GM21576 (cell line): ENCODE measurements at regions not wholly inside any gene's neighbourhood (a gene's known extent, or its start where the extent isn't known, plus 50 kb on each side); places are given as distances from the start of the nearest gene placed in this dataset.
A peak's percentile ranks its signal among the peaks of the same experiment; 100 is the strongest.

ENCODE experiments used
- ATAC-seq: cut with Tn5 transposase; IDR thresholded peaks from one replicate; pipeline ENCODE4 v1.9.1; 2021; ENCODE audit warnings: mild to moderate bottlenecking, moderate library complexity; ENCODE audit not compliant: unreplicated experiment

DNA sequence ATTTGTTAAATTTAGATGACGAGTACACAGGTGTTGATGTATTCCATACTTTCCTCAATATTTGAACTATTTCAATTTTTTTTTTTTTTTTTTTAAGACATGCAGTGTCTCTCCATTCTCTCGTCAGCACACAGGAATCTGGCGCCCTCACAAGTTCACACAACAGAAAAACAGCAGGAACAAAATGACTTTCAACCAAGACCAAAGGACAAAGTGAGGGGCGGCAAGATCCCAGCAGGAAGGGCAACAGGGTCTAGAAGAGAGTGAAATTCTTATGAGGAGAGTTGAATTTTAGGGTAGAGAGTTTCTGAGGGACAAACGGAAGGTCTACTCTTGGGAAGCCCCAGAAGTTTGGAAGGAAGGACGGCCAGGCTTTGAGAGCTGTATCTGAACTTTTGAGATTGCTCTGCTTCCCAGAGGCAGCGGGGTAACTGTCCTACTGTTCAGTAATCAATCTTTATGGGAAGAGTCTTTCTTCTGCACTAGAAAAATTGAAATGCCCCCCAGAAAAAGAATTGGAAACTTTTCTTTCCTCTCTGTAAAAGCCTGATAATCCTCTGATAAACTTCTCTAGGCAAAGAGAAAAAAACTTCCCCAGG is 760.2 kb downstream of the RAB28 start:
- ATAC-seq: no peak

DNA sequence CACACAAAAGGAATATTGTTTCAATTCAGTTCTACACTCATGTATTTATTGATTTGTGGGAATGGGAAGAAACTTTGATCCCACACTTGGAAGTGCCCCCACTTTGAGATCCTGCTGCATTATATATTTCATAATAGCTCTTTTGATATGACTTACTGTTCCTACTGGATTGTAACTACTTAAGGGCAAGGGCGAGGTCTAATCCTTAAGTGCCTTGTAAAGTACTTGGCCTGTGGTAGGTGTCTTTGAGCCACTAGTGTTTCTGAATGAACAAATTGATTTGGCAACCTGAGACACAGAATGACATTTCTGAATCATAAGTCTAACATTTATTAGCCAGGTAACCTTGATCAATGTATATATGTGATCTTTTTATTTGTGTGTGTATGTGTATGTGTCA is 767.2 kb downstream of the RAB28 start:
- no peak for ATAC-seq

DNA sequence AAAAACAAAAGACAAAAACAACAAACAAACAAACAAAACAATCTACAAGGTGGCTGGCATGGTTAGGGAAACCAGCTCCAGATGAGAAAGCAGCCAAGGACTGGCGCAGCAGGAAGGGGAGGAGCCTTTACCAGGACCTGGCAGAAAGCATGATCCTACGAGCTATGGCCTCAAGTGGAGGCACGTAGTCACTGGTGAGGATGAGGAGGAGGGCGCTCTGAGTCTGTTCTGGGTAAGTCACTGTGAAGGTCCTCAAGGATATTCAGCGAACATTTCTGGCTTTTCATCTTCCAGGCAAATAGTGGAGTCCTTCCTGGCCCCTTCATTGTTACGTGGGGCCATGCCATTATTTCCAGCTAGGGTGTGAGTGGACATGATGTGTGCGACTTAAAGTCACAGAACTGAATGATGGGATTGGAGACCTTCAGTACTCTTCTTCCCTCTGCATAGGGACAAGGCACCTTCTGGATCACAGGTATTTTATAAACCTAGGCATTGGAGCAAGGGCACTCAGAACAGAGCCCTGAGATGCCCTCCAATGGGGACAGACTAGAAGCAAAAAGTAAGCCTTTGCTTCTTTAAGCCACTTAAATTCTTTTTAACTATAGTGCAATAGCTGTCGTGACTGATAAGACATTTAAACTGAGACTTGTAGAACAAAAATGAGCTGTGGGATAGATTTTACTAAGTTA is 771.3 kb downstream of the RAB28 start:
- ATAC-seq: no peak

DNA sequence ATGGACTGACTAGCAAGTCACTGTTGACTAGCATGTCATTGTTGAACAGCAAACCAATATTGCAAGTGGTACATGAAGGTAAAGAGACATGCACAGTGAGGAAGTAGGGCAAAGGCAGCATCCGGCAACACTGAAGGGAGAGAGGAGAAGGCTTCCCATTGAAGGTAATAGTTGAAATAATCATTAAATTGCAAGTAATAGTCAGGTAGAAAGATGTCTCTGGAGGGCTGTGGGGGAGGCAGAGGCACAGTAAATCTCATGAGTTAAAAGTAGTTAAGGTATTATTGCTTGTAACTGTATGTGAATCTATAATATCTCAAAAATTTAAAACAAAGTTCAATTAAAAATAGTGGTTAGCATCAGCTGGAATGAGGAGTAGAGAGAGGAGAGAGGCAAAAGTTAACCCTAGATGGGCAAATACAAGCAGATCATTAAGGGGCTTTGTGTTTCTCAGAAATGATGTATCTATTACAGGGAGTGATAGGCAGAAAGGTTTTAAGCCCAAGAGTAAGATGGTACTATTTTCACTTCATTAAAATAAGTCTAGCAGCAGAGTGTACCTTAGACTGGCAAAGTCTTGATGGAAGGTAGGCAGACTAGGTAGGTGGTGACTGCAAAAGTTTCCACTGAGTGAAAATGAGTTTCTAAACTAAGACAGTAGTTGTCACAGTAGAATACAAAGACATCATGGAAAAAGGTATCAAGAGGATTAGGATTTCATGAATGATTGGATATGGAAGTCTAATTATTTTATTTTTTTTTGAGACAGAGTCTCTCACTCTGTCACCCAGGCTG is 776.6 kb downstream of the RAB28 start:
- no peak for ATAC-seq

DNA sequence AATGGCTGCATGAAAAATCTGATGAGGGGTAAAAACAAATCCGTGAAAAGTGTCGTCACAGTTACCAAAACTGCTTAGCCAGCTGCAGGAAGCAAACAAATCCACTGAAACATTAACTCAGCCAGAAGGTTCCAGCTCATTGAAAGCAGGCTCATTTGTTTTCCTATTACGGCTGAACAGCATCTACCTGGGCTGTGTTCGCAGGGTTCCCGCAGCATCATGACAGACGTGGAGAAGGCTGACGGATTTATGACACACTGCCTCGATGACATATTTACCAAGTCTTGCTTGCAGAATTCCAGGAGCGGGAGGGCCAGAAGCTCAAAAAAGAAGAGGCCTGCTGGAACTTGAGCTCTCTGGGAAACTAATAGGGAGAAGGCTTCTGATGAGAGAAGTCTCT is 781.1 kb downstream of the RAB28 start:
- no peak for ATAC-seq

DNA sequence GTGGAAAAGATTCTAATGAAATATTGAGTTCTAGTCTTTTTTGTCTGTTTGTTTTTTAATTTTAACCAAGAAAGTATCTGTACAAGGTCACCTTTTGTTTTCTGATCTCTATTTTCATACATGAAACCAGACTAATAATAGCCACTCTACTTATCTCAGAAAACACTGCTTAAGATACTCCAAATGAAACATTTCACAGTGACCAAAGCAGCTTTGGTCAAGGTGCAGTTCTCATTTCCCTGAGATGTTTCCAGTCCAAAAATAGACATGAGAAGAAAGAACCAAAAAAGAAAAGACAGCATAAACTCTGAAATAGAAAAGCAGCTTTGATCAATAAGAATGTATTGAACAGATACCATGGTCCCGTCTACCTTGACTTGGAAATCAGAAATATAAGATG is 782.8 kb downstream of the RAB28 start:
- ATAC-seq: peak; percentile 68

DNA sequence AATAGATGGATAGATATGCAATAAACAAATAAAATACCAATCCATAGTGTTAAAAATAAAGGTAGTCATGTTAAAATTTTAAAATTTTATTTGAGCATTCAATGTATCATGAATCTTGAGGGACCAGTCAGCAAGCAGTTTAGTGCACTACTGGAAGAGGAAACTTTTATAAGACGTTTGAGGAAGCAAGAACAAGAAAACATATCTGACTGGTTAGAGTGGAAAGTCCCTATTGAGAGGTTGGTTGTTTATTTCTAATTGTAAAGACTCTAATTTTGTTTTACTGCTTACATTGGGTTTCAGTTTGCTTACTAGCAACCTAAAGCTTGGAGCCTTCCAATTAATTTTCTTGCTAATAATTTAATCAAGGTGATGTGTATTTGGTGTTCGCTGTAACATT is 786.2 kb downstream of the RAB28 start:
- no peak for ATAC-seq

DNA sequence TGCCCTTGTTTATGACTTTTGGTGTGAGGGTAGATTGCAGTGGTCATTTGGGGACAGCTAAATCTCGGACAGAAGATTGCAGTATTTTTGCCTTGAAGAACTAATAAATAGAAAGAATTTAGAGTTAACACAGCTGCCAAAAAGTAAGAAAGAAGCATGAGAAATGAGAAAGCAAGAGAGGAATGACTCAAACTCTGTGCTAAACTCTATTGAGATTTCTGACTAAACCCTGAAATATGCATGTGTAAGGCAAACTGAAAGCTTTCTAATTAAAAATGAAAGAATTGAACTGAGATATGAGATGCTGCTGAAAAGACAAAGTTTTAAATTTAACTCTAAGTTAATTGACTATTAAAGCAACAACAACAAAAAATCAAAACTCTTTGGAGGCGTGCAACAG is 791.3 kb downstream of the RAB28 start:
- no peak for ATAC-seq

DNA sequence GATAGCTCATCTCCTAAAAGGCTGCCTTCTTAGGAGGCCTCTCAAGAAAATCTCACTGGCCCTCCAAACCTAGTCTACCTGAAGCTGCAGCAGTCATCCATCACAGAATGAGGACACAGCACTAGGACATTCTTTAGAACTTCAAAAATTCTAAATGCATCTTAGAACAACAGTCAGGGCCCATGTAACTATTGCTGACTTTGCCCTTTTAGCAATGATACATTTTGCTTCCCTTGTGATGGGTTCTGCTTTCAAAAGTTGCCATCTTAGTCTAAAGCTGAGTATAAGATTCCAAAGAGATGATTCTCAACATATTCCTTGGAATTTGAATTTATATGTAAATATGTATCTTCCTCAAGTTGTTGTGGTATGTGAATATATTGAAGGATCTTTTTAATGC is 793.0 kb downstream of the RAB28 start:
- no peak for ATAC-seq

DNA sequence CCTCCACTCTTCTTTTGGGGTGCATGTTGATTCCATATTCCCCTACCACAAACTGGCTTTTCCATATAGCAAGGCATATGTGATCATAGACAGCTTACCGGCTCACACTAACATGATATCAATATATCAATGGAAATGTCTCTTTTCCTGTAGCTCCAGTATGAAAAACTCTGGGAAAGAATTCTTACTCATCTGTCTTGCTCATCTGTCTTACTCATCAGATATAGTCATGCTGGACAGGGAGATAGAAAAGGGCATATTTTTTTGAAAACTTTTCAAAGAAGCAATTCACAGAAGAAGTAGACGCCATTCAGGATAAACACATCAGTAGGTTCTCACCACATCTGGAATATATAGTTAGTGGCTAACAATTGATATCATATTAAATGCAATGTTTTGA is 794.7 kb downstream of the RAB28 start:
- ATAC-seq: no peak

DNA sequence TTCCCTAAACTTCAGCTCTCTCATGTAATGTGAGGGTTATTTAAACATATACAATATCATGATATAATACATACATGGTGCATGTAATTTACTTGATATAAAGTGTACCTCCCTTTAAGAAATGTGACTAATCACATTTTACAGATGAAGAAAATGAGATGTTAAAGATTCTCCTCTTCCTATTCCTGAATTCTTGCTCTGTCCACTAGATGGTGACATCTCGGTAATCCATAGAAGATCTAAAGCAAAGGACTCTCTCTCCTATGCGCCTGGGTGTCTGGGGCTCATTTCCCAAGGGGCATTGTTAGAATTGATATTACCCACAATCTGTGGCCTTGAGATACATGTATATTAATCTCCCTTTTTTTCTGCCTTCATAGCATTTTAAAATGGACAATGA is 804.9 kb downstream of the RAB28 start:
- no peak for ATAC-seq

DNA sequence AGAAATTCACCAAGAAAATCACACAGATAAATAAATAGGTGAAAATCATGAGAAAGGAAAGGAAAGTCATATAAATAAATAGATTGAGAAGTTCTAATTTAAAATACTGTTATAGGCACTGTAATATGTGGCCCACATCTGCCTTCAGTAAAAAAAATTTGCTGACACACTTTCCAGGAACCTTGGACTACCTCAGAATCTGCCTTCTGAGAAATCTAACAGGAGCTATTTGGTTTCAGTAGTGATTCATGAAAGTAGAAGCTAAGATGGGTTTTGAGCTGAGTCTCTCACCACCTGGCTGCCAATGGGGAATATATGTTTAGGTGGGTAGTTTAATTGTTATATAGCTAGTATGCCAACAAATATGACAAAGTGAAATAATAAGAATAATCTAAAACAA is 810.0 kb downstream of the RAB28 start:
- ATAC-seq: no peak

DNA sequence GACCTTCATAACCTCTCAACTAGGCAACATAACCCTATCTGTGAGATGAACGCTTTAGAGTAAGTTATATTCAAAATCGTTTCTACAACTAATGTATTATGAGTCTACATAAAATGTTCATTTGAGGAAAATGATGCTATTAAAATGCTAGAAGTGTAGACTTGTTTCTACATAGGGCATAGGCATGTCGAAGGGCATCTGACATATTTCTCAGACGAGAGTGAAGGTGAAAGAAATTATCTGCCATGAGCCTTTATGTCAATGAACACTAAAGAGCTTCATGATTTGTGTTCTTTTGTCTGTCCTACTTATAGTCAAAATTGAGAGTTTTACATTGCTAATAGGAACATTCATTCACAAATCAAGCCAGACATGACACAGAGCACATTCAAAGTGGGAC is 811.8 kb downstream of the RAB28 start:
- ATAC-seq: no peak

DNA sequence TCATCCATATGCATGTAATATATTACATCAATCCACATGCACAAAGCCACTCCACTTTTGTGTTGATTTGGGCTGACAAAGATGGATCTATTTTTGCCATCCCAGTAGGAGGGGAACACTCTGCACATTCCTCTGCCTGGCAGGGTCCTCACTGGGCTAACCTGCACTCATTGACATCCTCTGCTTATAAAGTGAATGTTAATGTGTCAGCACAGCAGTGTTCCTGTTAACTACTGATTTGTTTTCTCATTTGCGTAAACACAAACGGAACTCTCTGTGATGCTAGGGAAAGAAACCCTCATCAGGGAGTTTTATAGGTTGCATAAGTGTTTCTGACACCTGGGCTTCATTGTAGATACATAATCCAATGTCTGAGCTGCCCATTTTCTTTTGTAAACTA is 826.0 kb downstream of the RAB28 start:
- ATAC-seq: no peak

DNA sequence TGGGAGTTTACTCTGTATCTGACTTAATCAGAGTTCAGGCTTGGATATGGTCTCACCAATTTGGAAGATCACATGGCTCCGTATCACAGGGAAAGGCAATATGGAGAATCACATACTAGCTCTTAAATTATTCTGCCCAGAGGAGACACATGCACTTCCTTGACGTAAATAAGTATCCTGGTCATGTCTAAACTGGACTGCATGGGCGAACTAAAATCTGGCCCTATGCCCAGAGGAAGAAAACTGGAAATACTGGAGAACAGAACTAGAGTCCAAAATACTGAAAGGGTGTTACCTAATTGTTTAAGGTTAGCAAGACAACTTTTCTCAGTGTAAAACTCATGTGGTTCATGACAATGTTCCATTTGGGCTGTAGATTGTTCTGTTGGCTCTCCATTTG is 832.3 kb downstream of the RAB28 start:
- ATAC-seq: no peak

DNA sequence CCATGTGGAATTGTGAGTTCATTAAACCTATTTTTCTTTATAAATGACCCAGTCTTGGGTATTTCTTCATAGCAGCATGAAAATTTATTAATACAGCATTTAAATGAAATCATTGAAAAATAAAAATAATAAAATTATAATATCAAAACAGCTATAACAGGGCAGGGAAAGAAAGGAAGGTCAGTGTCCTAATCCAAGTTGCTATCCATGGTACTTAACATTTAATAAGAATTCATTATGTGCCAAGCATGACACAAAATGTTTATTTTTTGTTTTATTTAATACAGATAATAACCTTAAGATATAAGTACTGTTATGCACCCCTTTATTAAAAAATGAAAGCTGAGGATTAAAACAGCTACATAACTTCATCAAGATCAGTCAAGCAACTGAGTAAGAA is 838.4 kb downstream of the RAB28 start:
- ATAC-seq: no peak

DNA sequence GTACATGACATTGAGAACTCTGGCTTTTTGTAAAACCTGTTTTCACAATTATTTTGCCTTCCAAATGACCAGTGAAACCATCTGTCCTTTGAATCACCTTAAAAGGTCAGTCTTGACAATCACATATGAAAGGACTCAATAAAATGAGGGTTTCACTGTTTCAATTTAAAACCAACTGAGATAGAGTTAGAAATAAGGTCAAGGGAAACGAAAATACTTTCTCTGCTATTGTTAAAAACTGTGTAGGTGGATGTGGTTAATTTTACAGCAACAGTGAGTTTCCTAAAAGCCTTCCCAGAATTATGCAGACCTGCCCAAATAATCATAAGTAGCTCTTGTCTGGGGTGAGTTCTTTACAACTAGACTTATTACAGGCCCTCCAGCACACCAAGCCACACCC is 839.9 kb downstream of the RAB28 start:
- no peak for ATAC-seq

DNA sequence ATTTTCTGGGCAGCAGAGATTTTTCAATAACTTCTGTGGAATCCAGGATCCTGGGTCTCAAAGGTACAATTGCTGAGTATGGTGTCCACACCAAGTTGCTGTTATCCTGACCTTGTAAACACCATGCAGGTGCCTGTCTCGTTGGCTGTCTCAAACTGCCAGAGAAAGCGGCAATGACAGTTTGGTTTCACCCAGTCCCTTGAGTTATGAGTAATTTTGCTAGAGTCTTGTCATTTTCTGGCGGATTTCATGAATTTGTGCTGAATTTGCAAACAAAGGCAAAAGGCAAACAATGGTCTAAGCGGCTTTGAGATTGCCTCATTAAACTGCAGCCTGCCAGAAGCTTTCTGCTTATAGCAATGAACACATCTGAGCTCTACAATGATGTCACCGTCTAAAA is 847.9 kb downstream of the RAB28 start:
- no peak for ATAC-seq

DNA sequence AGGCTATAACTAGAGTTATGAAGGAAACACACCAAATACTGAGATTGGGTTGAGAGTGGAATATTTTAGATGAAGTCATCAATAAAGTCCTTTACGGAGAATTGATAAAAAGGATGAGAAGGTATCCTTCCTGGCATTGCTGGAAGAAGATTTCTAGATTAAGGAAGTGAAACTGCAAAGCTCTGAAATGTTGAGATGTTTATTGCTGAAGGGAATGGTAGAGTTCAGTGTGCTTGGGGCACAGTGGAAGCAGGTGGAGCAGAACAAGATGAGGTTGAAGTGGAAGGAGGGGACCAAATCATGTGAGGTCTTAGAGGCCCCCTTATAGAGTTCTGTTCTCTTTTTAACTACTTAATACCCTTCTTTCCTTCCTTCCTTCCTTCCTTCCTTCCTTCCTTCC is 848.5 kb downstream of the RAB28 start:
- no peak for ATAC-seq

DNA sequence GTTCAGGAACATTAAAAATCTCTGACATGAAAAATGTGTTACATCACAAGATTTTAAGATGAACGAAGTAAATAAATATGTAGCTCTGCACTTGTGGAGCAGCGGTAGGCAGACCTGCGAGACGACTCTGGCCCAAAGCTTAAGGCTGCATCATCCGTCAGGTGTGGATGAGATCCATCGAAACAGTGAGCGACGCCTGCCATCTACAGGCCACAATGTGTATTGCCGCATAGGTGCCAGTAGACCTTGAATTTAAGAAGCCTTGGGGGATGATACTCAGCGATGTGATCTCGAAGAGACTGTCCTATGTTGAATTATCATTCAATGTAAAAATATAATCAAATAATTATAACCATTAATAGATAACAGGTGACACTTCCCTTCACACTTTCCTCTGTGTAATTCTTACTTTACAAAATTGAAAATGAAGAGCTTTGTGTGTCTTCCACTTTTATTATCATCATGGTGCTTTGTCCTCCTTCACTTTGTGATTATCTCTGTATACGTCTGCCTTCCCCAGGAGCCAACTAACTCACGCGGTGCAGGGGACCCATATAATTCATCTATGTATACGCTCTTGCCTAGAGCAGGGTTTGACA is 851.0 kb downstream of the RAB28 start:
- ATAC-seq: peak; percentile 98

DNA sequence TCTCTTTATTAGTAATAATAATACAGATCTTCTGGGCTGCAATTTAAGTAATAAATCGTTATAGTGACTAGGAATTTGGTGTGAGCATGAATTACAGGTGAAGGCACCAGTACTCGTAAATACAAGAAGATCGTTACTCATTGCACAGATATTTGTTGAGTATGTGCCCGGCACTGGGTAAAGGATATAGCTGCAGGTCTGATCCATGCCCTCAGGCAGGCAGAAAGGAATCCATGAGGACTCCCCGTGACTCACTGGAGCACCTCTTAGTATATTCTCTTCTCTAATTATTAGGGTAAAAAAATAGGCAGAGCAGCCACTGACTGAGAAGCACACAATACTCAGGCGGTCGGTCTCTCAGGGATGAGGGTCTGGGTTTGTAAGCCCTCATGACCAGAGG is 868.3 kb downstream of the RAB28 start:
- ATAC-seq: no peak

DNA sequence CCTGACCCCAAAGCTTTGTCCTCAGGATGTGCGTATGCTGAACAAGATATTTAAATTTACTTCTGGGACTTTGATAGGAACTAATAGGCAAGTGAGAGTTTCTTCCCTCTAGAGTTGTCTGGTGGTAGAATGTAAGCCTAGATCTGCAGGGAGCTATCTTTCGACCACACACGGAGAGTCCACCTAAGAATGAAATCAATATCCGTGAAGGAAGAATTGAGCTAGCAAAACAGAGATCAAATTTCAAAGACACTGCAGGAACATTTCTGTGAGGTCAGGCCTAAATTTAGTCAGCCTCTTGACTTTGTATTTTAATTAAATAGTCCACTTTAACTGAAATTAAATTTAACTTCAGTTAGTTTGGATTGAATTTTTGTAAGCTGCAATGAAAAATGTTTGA is 871.3 kb downstream of the RAB28 start:
- ATAC-seq: no peak
